Smooth muscle cell (in vitro differentiated cells): ENCODE measurements at regions not wholly inside any gene's neighbourhood (a gene's known extent, or its start where the extent isn't known, plus 50 kb on each side); places are given as distances from the start of the nearest gene placed in this dataset.

ENCODE experiments used
- DNase-seq: peaks from one replicate; lab custom pipeline; 2025; ENCODE audit not compliant: unreplicated experiment; lab: John Stamatoyannopoulos, UW
- H2AFZ ChIP-seq: fragments of 200-600 bp; sonication (generic); 2 replicates; pipeline ENCODE4 v1.6.0; 2016; ENCODE audit warnings: antibody characterized with exemption, low read depth, mild to moderate bottlenecking
- H3F3A ChIP-seq: fragments of 200-600 bp; sonication (generic); 2 replicates; pipeline ENCODE4 v1.6.0; 2017; ENCODE audit warnings: antibody characterized with exemption, low read depth
- H3K27ac ChIP-seq: fragments of 200-600 bp; sonication (generic); 2 replicates; pipeline ENCODE4 v1.5.1; 2016; ENCODE audit warnings: low read depth, mild to moderate bottlenecking
- H3K27me3 ChIP-seq: fragments of 200-600 bp; sonication (generic); 2 replicates; pipeline ENCODE4 v1.6.1; 2016; ENCODE audit warnings: low read depth, mild to moderate bottlenecking
- H3K36me3 ChIP-seq: fragments of 200-600 bp; sonication (generic); 2 replicates; pipeline ENCODE4 v1.5.1; 2016; ENCODE audit warnings: low read depth
- H3K4me1 ChIP-seq: fragments of 200-600 bp; sonication (generic); 2 replicates; pipeline ENCODE4 v1.5.1; 2016; ENCODE audit warnings: low read depth
- H3K4me2 ChIP-seq: fragments of 200-600 bp; sonication (generic); 2 replicates; pipeline ENCODE4 v1.6.0; 2016; ENCODE audit warnings: mild to moderate bottlenecking
- H3K4me3 ChIP-seq: fragments of 200-600 bp; sonication (generic); 2 replicates; pipeline ENCODE4 v1.5.1; 2016; ENCODE audit warnings: mild to moderate bottlenecking
- H3K79me2 ChIP-seq: fragments of 200-600 bp; sonication (generic); 2 replicates; pipeline ENCODE4 v1.6.0; 2016; ENCODE audit warnings: low read depth, mild to moderate bottlenecking
- H3K9ac ChIP-seq: fragments of 200-600 bp; sonication (generic); 2 replicates; pipeline ENCODE4 v1.6.0; 2016; ENCODE audit warnings: low read depth
- H3K9me3 ChIP-seq: fragments of 200-600 bp; sonication (generic); replicated peaks from 2 replicates; pipeline ENCODE4 v1.5.1; 2016; ENCODE audit warnings: low read depth
- H4K20me1 ChIP-seq: fragments of 200-600 bp; sonication (generic); 2 replicates; pipeline ENCODE4 v1.6.0; 2016; ENCODE audit warnings: low read depth
- CTCF ChIP-seq: fragments of 200-600 bp; sonication (generic); IDR thresholded peaks from 2 replicates; pipeline ENCODE4 v1.5.1; 2017; ENCODE audit warnings: borderline replicate concordance, mild to moderate bottlenecking, antibody characterized with exemption; ENCODE audit not compliant: insufficient read depth, poor library complexity, severe bottlenecking
- WGBS: methylation state at CpG from one replicate; pipeline ENCODE4 v1.1.7; 2016; ENCODE audit warnings: low lambda C conversion rate; 5-methylcytosine and 5-hydroxymethylcytosine counted together

- WGBS: 95% methylated on average over 12 of the region's 12 CpGs
- H3F3A ChIP-seq: no peaks in the 10 kb centered on the region
- no peak for TF ChIP-seq CTCF
- H3K4me1 ChIP-seq: peaks cover 7% of the 10 kb centered on the region
- no peak overlapping the region for H3K27ac ChIP-seq
- H3K4me2 ChIP-seq: no peak overlapping the region
- no peaks in the 10 kb centered on the region for H3K79me2 ChIP-seq
- H3K36me3 ChIP-seq: no peaks in the 10 kb centered on the region
- no peaks in the 10 kb centered on the region for H3K27me3 ChIP-seq
- no peak overlapping the region for H2AFZ ChIP-seq
- H3K9me3 ChIP-seq: no peaks in the 10 kb centered on the region
- no peak overlapping the region for H3K9ac ChIP-seq
- H4K20me1 ChIP-seq: no peaks in the 10 kb centered on the region
- no peak overlapping the region for H3K4me3 ChIP-seq
- DNase-seq: no peak
Measured at GRCh38 chr6:15086348-15087158, 159.3 kb upstream of the JARID2 start.

- no peaks in the 10 kb centered on the region for H4K20me1 ChIP-seq
- H3K79me2 ChIP-seq: no peaks in the 10 kb centered on the region
- no peak overlapping the region for H3K4me2 ChIP-seq
- H2AFZ ChIP-seq: no peak overlapping the region
- no peaks in the 10 kb centered on the region for H3K9me3 ChIP-seq
- H3K4me3 ChIP-seq: no peak overlapping the region
- no peaks in the 10 kb centered on the region for H3K36me3 ChIP-seq
- no peak overlapping the region for H3K27ac ChIP-seq
- H3F3A ChIP-seq: no peaks in the 10 kb centered on the region
- H3K9ac ChIP-seq: no peak overlapping the region
- peaks cover 7% of the 10 kb centered on the region for H3K4me1 ChIP-seq
- no peak for DNase-seq
- no peaks in the 10 kb centered on the region for H3K27me3 ChIP-seq
- WGBS: 90% methylated on average over 5 of the region's 5 CpGs
- TF ChIP-seq CTCF: no peak
Measured at GRCh38 chr6:15087186-15087589, 158.7 kb upstream of the JARID2 start.

GRCh38 chr6:15088904-15089568, 156.8 kb upstream of the JARID2 start:
- no peaks in the 10 kb centered on the region for H3F3A ChIP-seq
- no peak overlapping the region for H3K27ac ChIP-seq
- H3K4me2 ChIP-seq: peak overlapping the region; percentile 49
- 25% methylated on average over 7 of the region's 7 CpGs for WGBS
- no peaks in the 10 kb centered on the region for H3K79me2 ChIP-seq
- no peak overlapping the region for H3K4me3 ChIP-seq
- peak overlapping the region; percentile 65 for H2AFZ ChIP-seq
- H3K27me3 ChIP-seq: no peaks in the 10 kb centered on the region
- no peak for DNase-seq
- H4K20me1 ChIP-seq: no peaks in the 10 kb centered on the region
- no peak overlapping the region for H3K9ac ChIP-seq
- no peak for TF ChIP-seq CTCF
- peaks cover 7% of the 10 kb centered on the region for H3K4me1 ChIP-seq
- no peaks in the 10 kb centered on the region for H3K9me3 ChIP-seq
- H3K36me3 ChIP-seq: no peaks in the 10 kb centered on the region
